ENCODE measurements at regions not wholly inside any gene's neighbourhood (a gene's known extent, or its start where the extent isn't known, plus 50 kb on each side); places are given as distances from the start of the nearest gene placed in this dataset.
"Not testable (repeated sequence)": the region's sequence is repeated elsewhere in the genome, so short reads cannot be mapped to it uniquely, and the experiment has no call there.

DNA sequence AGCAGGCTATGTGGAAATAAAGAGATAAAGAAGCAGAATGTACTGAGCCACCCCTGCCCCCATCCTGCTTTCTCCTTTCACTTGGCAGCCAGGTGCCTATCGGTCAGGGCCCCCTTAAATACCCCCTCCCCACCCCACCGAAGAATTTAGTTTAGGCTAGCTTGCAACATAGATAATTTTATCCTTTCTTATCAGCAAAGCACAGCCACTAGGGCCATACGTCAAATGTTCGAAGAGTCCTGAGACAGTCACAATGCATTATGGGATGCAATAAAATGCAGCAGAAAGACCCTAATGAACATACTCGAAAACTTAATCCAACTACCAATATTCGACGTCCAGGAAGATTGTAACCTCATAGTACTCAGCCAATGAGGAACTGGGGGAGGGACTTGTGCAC lies 71.4 kb downstream of the ZNF195 start:
- not testable (repeated sequence) for H3K27me3 Mint-ChIP-seq; H3K4me3 Mint-ChIP-seq; H3K4me1 Mint-ChIP-seq; H3K27ac Mint-ChIP-seq; DNase-seq; ATAC-seq (ENCODE audit: low read depth in 2 of 2); H3K9me3 Mint-ChIP-seq; H3K36me3 Mint-ChIP-seq

DNA sequence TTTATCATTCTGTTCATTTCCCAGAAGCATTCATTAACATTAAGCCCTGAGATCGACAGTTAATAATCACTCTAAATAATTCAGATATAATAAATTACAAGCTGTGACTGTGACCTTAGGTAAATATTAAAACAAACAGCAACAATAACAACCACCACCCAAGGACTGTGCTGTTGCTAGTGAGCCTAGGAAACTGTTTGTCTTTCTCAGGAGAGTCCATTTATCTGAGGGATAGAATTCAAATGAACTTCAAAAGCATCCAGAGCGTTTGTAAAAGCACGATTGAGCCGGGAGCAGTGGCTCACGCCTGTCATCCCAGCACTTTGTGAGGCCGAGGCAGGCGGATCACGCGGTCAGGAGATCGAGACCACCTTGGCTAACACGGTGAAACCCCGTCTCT lies 68.8 kb upstream of the MRGPRE start:
- not testable (repeated sequence) for H3K4me1 Mint-ChIP-seq; ATAC-seq (ENCODE audit: low read depth in 2 of 2); H3K36me3 Mint-ChIP-seq; H3K27ac Mint-ChIP-seq; H3K4me3 Mint-ChIP-seq; H3K27me3 Mint-ChIP-seq; DNase-seq; H3K9me3 Mint-ChIP-seq

GRCh38 chr11:3300579-3300978 lies 68.4 kb upstream of the MRGPRE start:
- not testable (repeated sequence) for H3K9me3 Mint-ChIP-seq; H3K4me3 Mint-ChIP-seq; H3K27me3 Mint-ChIP-seq; H3K4me1 Mint-ChIP-seq; H3K36me3 Mint-ChIP-seq; H3K27ac Mint-ChIP-seq; ATAC-seq (ENCODE audit: low read depth in 2 of 2); DNase-seq

DNA sequence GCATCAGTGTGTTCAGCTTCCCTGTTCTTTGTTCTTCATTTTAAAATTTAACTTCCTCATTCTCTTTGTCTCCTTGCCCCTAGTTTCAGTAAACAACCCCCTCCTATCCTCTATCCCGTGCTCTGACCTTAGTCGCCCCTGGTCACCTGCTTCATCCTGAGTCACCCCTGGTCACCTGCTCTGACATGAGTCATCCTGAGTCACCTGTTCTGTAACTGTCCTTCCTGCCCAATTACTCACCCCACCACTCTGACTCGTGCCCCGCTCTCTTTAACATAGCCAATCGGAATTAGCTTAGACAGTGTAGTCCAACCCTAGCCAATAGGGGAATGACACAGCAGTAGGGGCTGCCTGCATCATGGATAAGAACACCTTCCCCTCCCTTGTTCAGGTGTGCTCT lies 65.6 kb upstream of the MRGPRE start:
- not testable (repeated sequence) for H3K9me3 Mint-ChIP-seq; DNase-seq; ATAC-seq (ENCODE audit: low read depth in 2 of 2); H3K27ac Mint-ChIP-seq; H3K36me3 Mint-ChIP-seq; H3K4me1 Mint-ChIP-seq; H3K27me3 Mint-ChIP-seq
- peak overlapping the region in 1 of 8 donors; percentile 22 for H3K4me3 Mint-ChIP-seq

GRCh38 chr11:3290563-3290962 lies 58.3 kb upstream of the MRGPRE start:
- H3K27ac Mint-ChIP-seq; H3K27me3 Mint-ChIP-seq; H3K36me3 Mint-ChIP-seq; H3K9me3 Mint-ChIP-seq; DNase-seq; H3K4me1 Mint-ChIP-seq; ATAC-seq (ENCODE audit: low read depth in 2 of 2); H3K4me3 Mint-ChIP-seq: not testable (repeated sequence)

GRCh38 chr11:3287326-3287905 lies 55.2 kb upstream of the MRGPRE start:
- H3K27ac Mint-ChIP-seq; H3K36me3 Mint-ChIP-seq; H3K9me3 Mint-ChIP-seq; DNase-seq; ATAC-seq (ENCODE audit: low read depth in 2 of 2); H3K4me1 Mint-ChIP-seq; H3K27me3 Mint-ChIP-seq; H3K4me3 Mint-ChIP-seq: not testable (repeated sequence)

DNA sequence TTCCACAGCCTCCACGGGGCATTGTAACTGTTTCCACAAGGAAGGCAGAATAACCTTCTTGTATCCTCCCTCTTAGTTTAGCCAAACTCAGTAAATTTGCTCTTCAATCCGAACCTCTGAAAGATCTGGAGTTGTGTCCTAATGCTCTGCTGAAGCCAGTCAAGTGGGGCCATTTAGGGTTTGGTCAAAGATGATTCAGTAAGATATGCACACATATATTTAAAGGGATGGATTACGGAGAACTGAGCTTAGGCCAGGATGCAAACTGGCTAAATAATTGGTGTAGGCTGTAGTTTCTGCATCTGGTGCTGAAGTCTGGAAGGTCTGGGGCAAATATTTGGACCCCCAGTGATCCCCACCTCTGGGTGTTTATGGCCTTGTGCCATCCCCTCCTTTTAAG lies 53.0 kb upstream of the MRGPRE start:
- not testable (repeated sequence) for H3K4me1 Mint-ChIP-seq; H3K27ac Mint-ChIP-seq; ATAC-seq (ENCODE audit: low read depth in 2 of 2); H3K27me3 Mint-ChIP-seq; H3K9me3 Mint-ChIP-seq; DNase-seq; H3K4me3 Mint-ChIP-seq; H3K36me3 Mint-ChIP-seq

GRCh38 chr11:3284248-3284647 lies 52.0 kb upstream of the MRGPRE start:
- H3K4me3 Mint-ChIP-seq; H3K27me3 Mint-ChIP-seq; H3K27ac Mint-ChIP-seq; DNase-seq; H3K4me1 Mint-ChIP-seq; H3K9me3 Mint-ChIP-seq; ATAC-seq (ENCODE audit: low read depth in 2 of 2); H3K36me3 Mint-ChIP-seq: not testable (repeated sequence)

DNA sequence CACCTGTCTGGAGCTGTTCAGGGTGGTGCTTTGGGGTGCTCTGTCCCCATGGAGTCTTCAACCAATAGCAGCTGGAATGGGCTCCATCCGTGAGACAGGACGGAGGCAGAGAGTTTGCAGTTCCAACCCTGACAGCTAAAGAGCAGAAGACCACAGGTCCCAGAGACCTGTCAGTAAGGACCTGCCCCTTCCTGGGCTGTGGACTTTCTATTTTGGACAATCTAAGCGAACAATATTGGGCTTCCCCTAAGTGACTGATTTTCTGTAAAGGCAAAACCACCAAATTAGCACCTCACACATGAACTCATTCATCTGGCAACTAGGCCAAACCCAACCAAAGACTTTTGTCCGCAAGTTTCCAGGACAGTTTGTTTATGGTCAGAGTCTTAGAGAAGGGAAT lies 50.5 kb upstream of the MRGPRE start:
- not testable (repeated sequence) for H3K36me3 Mint-ChIP-seq; H3K9me3 Mint-ChIP-seq; H3K4me1 Mint-ChIP-seq; ATAC-seq (ENCODE audit: low read depth in 2 of 2); DNase-seq; H3K27me3 Mint-ChIP-seq; H3K4me3 Mint-ChIP-seq; H3K27ac Mint-ChIP-seq
